IMR-90 (cell line): ENCODE measurements at regions not wholly inside any gene's neighbourhood (a gene's known extent, or its start where the extent isn't known, plus 50 kb on each side); places are given as distances from the start of the nearest gene placed in this dataset.

Source experiments
- ATAC-seq: fragments of 200-7000 bp; cut with Tn5 transposase; 2 replicates; pipeline ENCODE4 v1.9.1; 2020; ENCODE audit warnings: low read depth, mild to moderate bottlenecking, moderate library complexity
- BruUV-seq: library from RNA; stranded (reverse); fragments of 400-500 nt; replicated peaks from 2 replicates; lab custom pipeline; 2021; lab: Mats Ljungman, UMichigan
- CTCF ChIA-PET: fragments of 300-600 bp; formaldehyde crosslinking; extraction: SDS; loops from one replicate; lab custom pipeline; 2021; ENCODE audit warnings: antibody characterized with exemption; lab: Yijun Ruan, JAX
- POLR2A ChIA-PET: fragments of 300-600 bp; sonication (Branson Sonifier 250); formaldehyde crosslinking; loops from one replicate; lab custom pipeline; 2022; ENCODE audit warnings: antibody characterized with exemption; ENCODE audit not compliant: unreplicated experiment; lab: Charles Lee
- DNase-seq: peaks from one replicate; pipeline ENCODE4 v3.0.0; 2013
- H2AFZ ChIP-seq: replicated peaks from 2 replicates; pipeline ENCODE3; 2013; ENCODE audit warnings: low read length, mild to moderate bottlenecking; ENCODE audit not compliant: poor library complexity
- H2AK5ac ChIP-seq: 2 replicates; pipeline ENCODE4 v1.6.1; 2013; ENCODE audit warnings: low read depth, low read length, inconsistent platforms
- H2AK9ac ChIP-seq: replicated peaks from 2 replicates; pipeline ENCODE3; 2013; ENCODE audit warnings: mild to moderate bottlenecking, low read depth, low read length, moderate library complexity; ENCODE audit not compliant: poor library complexity
- H2BK120ac ChIP-seq: 2 replicates; pipeline ENCODE4 v1.6.1; 2013; ENCODE audit warnings: low read depth, low read length, inconsistent platforms
- H2BK15ac ChIP-seq: 3 replicates; pipeline ENCODE4 v1.6.1; 2013; ENCODE audit warnings: low read depth, low read length, inconsistent platforms
- H2BK20ac ChIP-seq: 2 replicates; pipeline ENCODE4 v1.6.1; 2013; ENCODE audit warnings: low read depth, mild to moderate bottlenecking, inconsistent platforms, low read length, moderate library complexity
- H2BK5ac ChIP-seq: 2 replicates; pipeline ENCODE4 v1.6.1; 2013; ENCODE audit warnings: mild to moderate bottlenecking, low read depth, low read length, inconsistent platforms; ENCODE audit not compliant: poor library complexity, severe bottlenecking
- H3K14ac ChIP-seq: replicated peaks from 2 replicates; pipeline ENCODE4 v1.6.1; 2013; ENCODE audit warnings: low read depth, low read length, inconsistent platforms
- H3K18ac ChIP-seq: 2 replicates; pipeline ENCODE4 v1.6.1; 2013; ENCODE audit warnings: low read depth, low read length, control low read depth
- H3K23ac ChIP-seq: 2 replicates; pipeline ENCODE4 v1.6.1; 2013; ENCODE audit warnings: low read depth, low read length, inconsistent platforms
- H3K27ac ChIP-seq: 2 replicates; pipeline ENCODE4 v1.5.1; 2013; ENCODE audit warnings: mild to moderate bottlenecking, control low read depth, low read length; ENCODE audit not compliant: insufficient read depth
- H3K27me3 ChIP-seq: 2 replicates; pipeline ENCODE4 v1.6.1; 2013; ENCODE audit warnings: low read length; ENCODE audit not compliant: control insufficient read depth, insufficient read depth
- H3K36me3 ChIP-seq: 2 replicates; pipeline ENCODE4 v1.6.1; 2013; ENCODE audit warnings: low read length, mixed read lengths; ENCODE audit not compliant: control insufficient read depth, insufficient read depth
- H3K4ac ChIP-seq: 2 replicates; pipeline ENCODE4 v1.6.1; 2013; ENCODE audit warnings: low read depth, low read length, inconsistent platforms
- H3K4me1 ChIP-seq: 2 replicates; pipeline ENCODE4 v1.6.1; 2013; ENCODE audit warnings: low read length, mixed read lengths; ENCODE audit not compliant: control insufficient read depth, insufficient read depth
- H3K4me2 ChIP-seq: 2 replicates; pipeline ENCODE4 v1.6.1; 2013; ENCODE audit warnings: low read depth, mild to moderate bottlenecking, control low read depth, low read length, moderate library complexity
- H3K4me3 ChIP-seq: 2 replicates; pipeline ENCODE4 v1.5.1; 2013; ENCODE audit warnings: low read depth, mild to moderate bottlenecking, control low read depth, low read length, moderate library complexity; ENCODE audit not compliant: insufficient read depth
- H3K56ac ChIP-seq: 2 replicates; pipeline ENCODE4 v1.6.1; 2013; ENCODE audit warnings: low read length, inconsistent platforms; ENCODE audit not compliant: insufficient read depth; ENCODE audit errors: extremely low read depth
- H3K79me1 ChIP-seq, 2 experiments: 2 replicates each; pipeline ENCODE4 v1.6.1; 2013; ENCODE audit warnings: low read length in 2 of 2, inconsistent platforms in 1 of 2, low read depth in 1 of 2
- H3K9ac ChIP-seq: 2 replicates; pipeline ENCODE4 v1.6.1; 2013; ENCODE audit warnings: low read depth, low read length, control low read depth
- H3K9me1 ChIP-seq: 2 replicates; pipeline ENCODE4 v1.6.1; 2013; ENCODE audit warnings: low read length, inconsistent platforms; ENCODE audit not compliant: insufficient read depth
- H3K9me3 ChIP-seq: 2 replicates; pipeline ENCODE4 v1.6.1; 2013; ENCODE audit warnings: low read length; ENCODE audit not compliant: control insufficient read depth, insufficient read depth
- H4K20me1 ChIP-seq: 2 replicates; pipeline ENCODE4 v1.6.1; 2013; ENCODE audit warnings: low read length, inconsistent platforms; ENCODE audit not compliant: insufficient read depth
- H4K5ac ChIP-seq: 2 replicates; pipeline ENCODE4 v1.6.1; 2013; ENCODE audit warnings: mild to moderate bottlenecking, low read depth, low read length, control low read depth
- H4K8ac ChIP-seq, 2 experiments: 2 replicates each; pipeline ENCODE4 v1.6.1; 2013; ENCODE audit warnings: low read depth in 2 of 2, low read length in 2 of 2, control low read depth in 1 of 2, inconsistent platforms in 1 of 2
- H4K91ac ChIP-seq: 2 replicates; pipeline ENCODE4 v1.6.1; 2013; ENCODE audit warnings: low read depth, low read length, inconsistent platforms; ENCODE audit not compliant: insufficient read depth
- BHLHE40 ChIP-seq: fragments of 150-350 bp; IDR thresholded peaks from 2 replicates; pipeline ENCODE4 v1.6.1; 2016; ENCODE audit warnings: mild to moderate bottlenecking, low read depth, low read length
- CEBPB ChIP-seq: IDR thresholded peaks from 2 replicates; pipeline ENCODE4 v1.6.1; 2012; ENCODE audit warnings: low read depth, low read length, improper control_type of control experiment
- CHD1 ChIP-seq: IDR thresholded peaks from 2 replicates; pipeline ENCODE4 v1.6.1; 2012; ENCODE audit warnings: low read depth, low read length, improper control_type of control experiment
- FOS ChIP-seq: fragments of 150-350 bp; IDR thresholded peaks from 2 replicates; pipeline ENCODE4 v1.6.1; 2016; ENCODE audit warnings: low read depth, low read length
- MAFK ChIP-seq: IDR thresholded peaks from 2 replicates; pipeline ENCODE4 v1.6.1; 2012; ENCODE audit warnings: low read depth, low read length, improper control_type of control experiment
- MXI1 ChIP-seq: IDR thresholded peaks from 2 replicates; pipeline ENCODE4 v1.6.1; 2012; ENCODE audit warnings: low read depth, mild to moderate bottlenecking, low read length, moderate library complexity, borderline replicate concordance
- NFE2L2 ChIP-seq: fragments of 150-350 bp; IDR thresholded peaks from 2 replicates; pipeline ENCODE4 v1.6.1; 2016; ENCODE audit warnings: low read depth, mild to moderate bottlenecking, low read length
- RCOR1 ChIP-seq: IDR thresholded peaks from 2 replicates; pipeline ENCODE4 v1.6.1; 2012; ENCODE audit warnings: mild to moderate bottlenecking, low read length, improper control_type of control experiment; ENCODE audit not compliant: insufficient replicate concordance
- RFX5 ChIP-seq: IDR thresholded peaks from 2 replicates; pipeline ENCODE4 v1.8.0; 2012; ENCODE audit warnings: low read depth, mild to moderate bottlenecking, low read length, moderate library complexity
- SMC3 ChIP-seq: fragments of 150-350 bp; IDR thresholded peaks from 2 replicates; pipeline ENCODE4 v1.6.1; 2016; ENCODE audit warnings: low read depth, mild to moderate bottlenecking, antibody characterized with exemption, low read length, moderate library complexity
- WGBS, 2 experiments: methylation state at CpG; one replicate each; pipeline versions ENCODE4 v1.1.5 to v1.1.7; 2013; ENCODE audit warnings: missing lambda C conversion rate in 2 of 2; ENCODE audit not compliant: insufficient read length in 1 of 2; ENCODE audit errors: extremely low coverage in 2 of 2; 5-methylcytosine and 5-hydroxymethylcytosine counted together
- dilution Hi-C: fragments of 300-500 bp; cut with HindIII; formaldehyde crosslinking; loops from one replicate; pipeline ENCODE4 v1.14.3; 2018; ENCODE audit warnings: low sequenced_read_pairs; ENCODE audit not compliant: unreplicated experiment
- in situ Hi-C: fragments of 300-500 bp; cut with MboI; formaldehyde crosslinking; loops from 3 replicates; pipeline ENCODE4 v1.14.3; 2019; ENCODE audit warnings: low sequenced_read_pairs, inconsistent platforms, mixed read lengths
- intact Hi-C: fragments of 100-400 bp; cut with micrococcal nuclease; formaldehyde crosslinking; loops from 2 replicates; pipeline ENCODE4 v1.10.0; 2022
- TF ChIP-seq, protein P1 (sequence below): conservative IDR thresholded peaks from 2 replicates; pipeline ENCODE4 v1.5.1; 2012; ENCODE audit warnings: mild to moderate bottlenecking, low read depth, low read length, improper control_type of control experiment

DNA sequence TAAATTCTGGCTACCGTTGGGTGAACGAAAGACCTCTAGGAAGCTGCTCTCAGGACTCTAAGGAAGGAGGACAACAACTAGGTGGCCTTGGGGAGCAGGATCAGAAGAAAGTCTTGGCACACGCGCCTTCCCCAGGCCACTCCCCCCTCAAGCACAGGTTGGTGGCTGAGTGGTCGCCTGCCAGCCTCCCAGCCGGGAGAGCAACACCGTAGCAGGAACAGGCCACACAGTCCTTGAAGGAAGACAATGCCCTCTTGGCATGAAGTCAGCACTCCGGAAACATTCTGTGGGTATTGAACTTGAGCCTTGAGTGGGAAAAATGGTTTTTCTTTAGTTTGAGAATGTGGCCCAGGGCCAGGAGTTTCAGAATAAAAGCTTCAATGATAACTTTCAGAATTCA, 87.4 kb upstream of the AGAP1 start:
- Histone ChIP-seq H3K9me3 (no peaks in the 10 kb centered on the region), H3K56ac (no peak overlapping the region), H3K14ac (no peak overlapping the region), H3K9me1 (no peaks in the 10 kb centered on the region), H3K4ac (no peak overlapping the region), H3K4me2 (no peak overlapping the region), H2BK20ac (no peak overlapping the region), H3K36me3 (no peaks in the 10 kb centered on the region), H3K9ac (no peak overlapping the region), H3K23ac (no peak overlapping the region), H2BK15ac (no peak overlapping the region), H2BK5ac (no peak overlapping the region), H3K18ac (no peak overlapping the region), H4K20me1 (no peaks in the 10 kb centered on the region), H2AFZ (no peak overlapping the region), H2AK9ac (no peak overlapping the region), H4K8ac (no peak overlapping the region), H3K27ac (no peak overlapping the region), H3K27me3 (peaks cover 23% of the 10 kb centered on the region), H2AK5ac (no peak overlapping the region), H3K4me1 (no peaks in the 10 kb centered on the region), H3K79me1 (no peaks in the 10 kb centered on the region), H4K5ac (no peak overlapping the region), H2BK120ac (no peak overlapping the region), H4K91ac (no peak overlapping the region), H3K4me3 (no peak overlapping the region)
- DNase-seq, result no peak
- ATAC-seq, result no peak
- dilution Hi-C loops, result no loop called here
- TF ChIP-seq FOS, result no peak
- TF ChIP-seq CHD1, result no peak
- no peak for TF ChIP-seq MAFK
- no peak for TF ChIP-seq RCOR1
- TF ChIP-seq, protein P1, sequence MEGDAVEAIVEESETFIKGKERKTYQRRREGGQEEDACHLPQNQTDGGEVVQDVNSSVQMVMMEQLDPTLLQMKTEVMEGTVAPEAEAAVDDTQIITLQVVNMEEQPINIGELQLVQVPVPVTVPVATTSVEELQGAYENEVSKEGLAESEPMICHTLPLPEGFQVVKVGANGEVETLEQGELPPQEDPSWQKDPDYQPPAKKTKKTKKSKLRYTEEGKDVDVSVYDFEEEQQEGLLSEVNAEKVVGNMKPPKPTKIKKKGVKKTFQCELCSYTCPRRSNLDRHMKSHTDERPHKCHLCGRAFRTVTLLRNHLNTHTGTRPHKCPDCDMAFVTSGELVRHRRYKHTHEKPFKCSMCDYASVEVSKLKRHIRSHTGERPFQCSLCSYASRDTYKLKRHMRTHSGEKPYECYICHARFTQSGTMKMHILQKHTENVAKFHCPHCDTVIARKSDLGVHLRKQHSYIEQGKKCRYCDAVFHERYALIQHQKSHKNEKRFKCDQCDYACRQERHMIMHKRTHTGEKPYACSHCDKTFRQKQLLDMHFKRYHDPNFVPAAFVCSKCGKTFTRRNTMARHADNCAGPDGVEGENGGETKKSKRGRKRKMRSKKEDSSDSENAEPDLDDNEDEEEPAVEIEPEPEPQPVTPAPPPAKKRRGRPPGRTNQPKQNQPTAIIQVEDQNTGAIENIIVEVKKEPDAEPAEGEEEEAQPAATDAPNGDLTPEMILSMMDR, result no peak
- no peak for TF ChIP-seq CEBPB
- TF ChIP-seq SMC3, result no peak
- no peak for TF ChIP-seq BHLHE40
- no peak for TF ChIP-seq RFX5
- no peak for TF ChIP-seq MXI1
- no peak for TF ChIP-seq NFE2L2
- CTCF ChIA-PET, result no interaction called here
- POLR2A ChIA-PET, result no interaction called here
- no TSS peak for BruUV-seq
- intact Hi-C loops, result no loop called here
- in situ Hi-C loops, result no loop called here
- WGBS, 2 experiments, result no CpG with 5 or more reads among the region's 8 CpGs
